Right lobe of liver (tissue), 4 donors: ENCODE measurements at regions not wholly inside any gene's neighbourhood (a gene's known extent, or its start where the extent isn't known, plus 50 kb on each side); places are given as distances from the start of the nearest gene placed in this dataset.

Experiments used
- POLR2A ChIP-seq: fragments of 450-650 bp; IDR thresholded peaks from one replicate; pipeline ENCODE4 v1.6.1; 2017; ENCODE audit warnings: antibody characterized with exemption, mild to moderate bottlenecking
- TF ChIP-seq, protein P1 (sequence below), 4 donors: fragments of 200-600 bp in 3 of 4; fragments of 450-650 bp in 1 of 4; IDR thresholded peaks; one replicate each; pipeline versions ENCODE4 v1.5.1 to v1.8.0; 2016 to 2022; ENCODE audit warnings: antibody characterized with exemption in 4 of 4, mild to moderate bottlenecking in 2 of 4
- donor health status: DM: no; HTN: no; CAD: no.
- donor health status: DM: no; HTN: no; CAD: no.
- donor health status: DM: no; HTN: yes; CAD: no.

- TF ChIP-seq, protein P1, sequence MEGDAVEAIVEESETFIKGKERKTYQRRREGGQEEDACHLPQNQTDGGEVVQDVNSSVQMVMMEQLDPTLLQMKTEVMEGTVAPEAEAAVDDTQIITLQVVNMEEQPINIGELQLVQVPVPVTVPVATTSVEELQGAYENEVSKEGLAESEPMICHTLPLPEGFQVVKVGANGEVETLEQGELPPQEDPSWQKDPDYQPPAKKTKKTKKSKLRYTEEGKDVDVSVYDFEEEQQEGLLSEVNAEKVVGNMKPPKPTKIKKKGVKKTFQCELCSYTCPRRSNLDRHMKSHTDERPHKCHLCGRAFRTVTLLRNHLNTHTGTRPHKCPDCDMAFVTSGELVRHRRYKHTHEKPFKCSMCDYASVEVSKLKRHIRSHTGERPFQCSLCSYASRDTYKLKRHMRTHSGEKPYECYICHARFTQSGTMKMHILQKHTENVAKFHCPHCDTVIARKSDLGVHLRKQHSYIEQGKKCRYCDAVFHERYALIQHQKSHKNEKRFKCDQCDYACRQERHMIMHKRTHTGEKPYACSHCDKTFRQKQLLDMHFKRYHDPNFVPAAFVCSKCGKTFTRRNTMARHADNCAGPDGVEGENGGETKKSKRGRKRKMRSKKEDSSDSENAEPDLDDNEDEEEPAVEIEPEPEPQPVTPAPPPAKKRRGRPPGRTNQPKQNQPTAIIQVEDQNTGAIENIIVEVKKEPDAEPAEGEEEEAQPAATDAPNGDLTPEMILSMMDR (IDR thresholded peaks at IDR 0.05) = no peak
- TF ChIP-seq POLR2A = no peak
Observed at GRCh38 chr10:8278099-8278498, 223.6 kb downstream of the GATA3 start.
